GM12878 (cell line): ENCODE measurements at regions not wholly inside any gene's neighbourhood (a gene's known extent, or its start where the extent isn't known, plus 50 kb on each side); places are given as distances from the start of the nearest gene placed in this dataset.

Source experiments
- ATAC-seq: fragments of 200-7000 bp; cut with Tn5 transposase; 3 replicates; pipeline ENCODE4 v1.9.1; 2020; ENCODE audit warnings: mild to moderate bottlenecking, moderate library complexity
- BruUV-seq: library from RNA; stranded (reverse); fragments of 400-500 nt; replicated peaks from 2 replicates; lab custom pipeline; 2021; lab: Mats Ljungman, UMichigan
- CTCF ChIA-PET: fragments of 300-600 bp; sonication (Branson Sonifier 250); formaldehyde crosslinking; extraction: SDS; loops from one replicate; lab custom pipeline; 2021; ENCODE audit warnings: inconsistent platforms; lab: Yijun Ruan, JAX
- POLR2A ChIA-PET: fragments of 350-600 bp; formaldehyde crosslinking; extraction: SDS; loops from one replicate; lab custom pipeline; 2021; ENCODE audit warnings: inconsistent platforms; lab: Charles Lee
- RAD21 ChIA-PET: fragments of 300-600 bp; sonication (Branson Sonifier 250); formaldehyde crosslinking; loops from one replicate; lab custom pipeline; 2023; ENCODE audit warnings: antibody characterized with exemption; ENCODE audit not compliant: unreplicated experiment; lab: Charles Lee
- SMC1A ChIA-PET: fragments of 300-600 bp; sonication (Branson Sonifier 250); formaldehyde crosslinking; loops from one replicate; lab custom pipeline; 2023; ENCODE audit not compliant: unreplicated experiment, uncharacterized antibody; lab: Charles Lee
- DNase-seq: peaks from one replicate; pipeline ENCODE4 v3.0.0-alpha.2; 2011; ENCODE audit warnings: low read depth, low spot score
- FAIRE-seq: peaks from 3 replicates; lab custom pipeline; 2011; peaks lifted over from hg19 to GRCh38; lab: Jason Lieb, UNC
- H2AFZ ChIP-seq: 2 replicates; pipeline ENCODE4 v1.6.0; 2011; ENCODE audit warnings: low read depth, low read length, control low read depth; ENCODE audit not compliant: control insufficient read depth
- H3K27ac ChIP-seq: 2 replicates; pipeline ENCODE4 v1.5.1; 2011; ENCODE audit warnings: control low read depth; ENCODE audit not compliant: control insufficient read depth, insufficient read depth
- H3K27me3 ChIP-seq, 2 experiments: replicated peaks in 1 of 2; 2 replicates each; pipeline versions ENCODE4 v1.6.0 to v1.6.1; 2011; ENCODE audit warnings: low read length in 1 of 2; ENCODE audit not compliant: control insufficient read depth in 2 of 2, insufficient read depth in 2 of 2
- H3K36me3 ChIP-seq, 2 experiments: 2 replicates each; pipeline ENCODE4 v1.5.1; 2011; ENCODE audit warnings: low read length in 1 of 2; ENCODE audit not compliant: control insufficient read depth in 2 of 2, insufficient read depth in 2 of 2
- H3K4me1 ChIP-seq: 2 replicates; pipeline ENCODE4 v1.6.1; 2011; ENCODE audit warnings: mild to moderate bottlenecking, low read length, moderate library complexity, mixed read lengths; ENCODE audit not compliant: control insufficient read depth, insufficient read depth
- H3K4me2 ChIP-seq: 2 replicates; pipeline ENCODE4 v1.6.0; 2011; ENCODE audit warnings: control low read depth; ENCODE audit not compliant: control insufficient read depth, insufficient read depth
- H3K4me3 ChIP-seq: fragments of 200-600 bp; sonication (generic); 2 replicates; pipeline ENCODE4 v1.5.1; 2016
- H3K79me2 ChIP-seq: 2 replicates; pipeline ENCODE4 v1.6.0; 2011; ENCODE audit warnings: low read length; ENCODE audit not compliant: control insufficient read depth, insufficient read depth
- H3K9ac ChIP-seq: 2 replicates; pipeline ENCODE4 v1.8.0; 2011; ENCODE audit warnings: low read length, control low read depth, mixed read lengths; ENCODE audit not compliant: control insufficient read depth, insufficient read depth
- H3K9me3 ChIP-seq: replicated peaks from 3 replicates; pipeline ENCODE4 v1.5.1; 2011; ENCODE audit warnings: mild to moderate bottlenecking, low read length; ENCODE audit not compliant: control insufficient read depth, insufficient read depth
- H4K20me1 ChIP-seq: 2 replicates; pipeline ENCODE4 v1.6.0; 2011; ENCODE audit not compliant: control insufficient read depth, insufficient read depth
- BMI1 ChIP-seq: fragments of 450-650 bp; IDR thresholded peaks from 2 replicates; pipeline ENCODE4 v1.6.1; 2016; ENCODE audit warnings: mild to moderate bottlenecking, moderate library complexity, borderline replicate concordance
- CTCF ChIP-seq, 3 experiments: IDR thresholded peaks in 2 of 3; conservative IDR thresholded peaks in 1 of 3; 2 replicates each; pipeline ENCODE4 v1.5.1; 2011; ENCODE audit warnings: low read depth in 3 of 3, low read length in 3 of 3, mild to moderate bottlenecking in 3 of 3, control low read depth in 2 of 3, moderate library complexity in 2 of 3, inconsistent platforms in 1 of 3, mixed read lengths in 1 of 3; ENCODE audit not compliant: control insufficient read depth in 2 of 3, insufficient read depth in 1 of 3; ENCODE audit errors: extremely low read depth in 1 of 3
- EGR1 ChIP-seq, 2 experiments: IDR thresholded peaks; 1 replicate in 1 of 2; 2 replicates in 1 of 2; pipeline ENCODE4 v1.6.1; 2011 to 2012; ENCODE audit warnings: low read depth in 2 of 2, low read length in 2 of 2, borderline replicate concordance in 1 of 2, mild to moderate bottlenecking in 1 of 2, moderate library complexity in 1 of 2
- FOXK2 ChIP-seq: fragments of 450-650 bp; IDR thresholded peaks from 2 replicates; pipeline ENCODE4 v1.6.1; 2017; ENCODE audit warnings: mild to moderate bottlenecking, moderate library complexity
- LARP7 ChIP-seq: fragments of 450-650 bp; IDR thresholded peaks from 2 replicates; pipeline ENCODE4 v1.6.1; 2017; ENCODE audit warnings: mild to moderate bottlenecking
- MEF2B ChIP-seq: fragments of 450-650 bp; IDR thresholded peaks from 2 replicates; pipeline ENCODE4 v1.6.1; 2018; ENCODE audit warnings: mild to moderate bottlenecking, moderate library complexity; ENCODE audit not compliant: partially characterized antibody, poor library complexity, severe bottlenecking
- MYC ChIP-seq: IDR thresholded peaks from 2 replicates; pipeline ENCODE4 v1.6.1; 2011; ENCODE audit warnings: mild to moderate bottlenecking, low read length, moderate library complexity, inconsistent platforms; ENCODE audit not compliant: insufficient read depth, insufficient replicate concordance, insufficient read length, severe bottlenecking
- NFXL1 ChIP-seq: fragments of 450-650 bp; IDR thresholded peaks from 2 replicates; pipeline ENCODE4 v1.6.1; 2017; ENCODE audit warnings: antibody characterized with exemption, mild to moderate bottlenecking, borderline replicate concordance
- PML ChIP-seq: IDR thresholded peaks from 2 replicates; pipeline ENCODE4 v1.6.1; 2012; ENCODE audit warnings: low read length, inconsistent platforms
- RB1 ChIP-seq: fragments of 450-650 bp; formaldehyde crosslinking; IDR thresholded peaks from 2 replicates; pipeline ENCODE4 v1.6.1; 2017; ENCODE audit warnings: mild to moderate bottlenecking, borderline replicate concordance
- SMARCA5 ChIP-seq: fragments of 450-650 bp; IDR thresholded peaks from 2 replicates; pipeline ENCODE4 v1.6.1; 2017; ENCODE audit warnings: mild to moderate bottlenecking
- SREBF1 ChIP-seq: IDR thresholded peaks from 2 replicates; pipeline ENCODE4 v1.6.1; 2012; ENCODE audit warnings: mild to moderate bottlenecking, low read length
- USF1 ChIP-seq: IDR thresholded peaks from 2 replicates; pipeline ENCODE4 v1.6.1; 2011; ENCODE audit warnings: borderline replicate concordance, low read depth, mild to moderate bottlenecking, moderate library complexity, mixed read lengths, low read length; ENCODE audit not compliant: insufficient read depth; ENCODE audit errors: extremely low read length
- WRNIP1 ChIP-seq: IDR thresholded peaks from 2 replicates; pipeline ENCODE4 v1.6.1; 2011; ENCODE audit warnings: low read depth, low read length, improper control_type of control experiment, borderline replicate concordance
- ZBED1 ChIP-seq: IDR thresholded peaks from 2 replicates; pipeline ENCODE4 v1.6.1; 2016; ENCODE audit warnings: borderline replicate concordance
- ZBTB33 ChIP-seq: fragments of 450-650 bp; IDR thresholded peaks from 2 replicates; pipeline ENCODE4 v1.6.1; 2017; ENCODE audit warnings: mild to moderate bottlenecking
- WGBS: methylation state at CpG from one replicate; pipeline ENCODE4 v1.1.6; 2016; ENCODE audit warnings: low lambda C conversion rate; ENCODE audit not compliant: insufficient replicate concordance, insufficient coverage; ENCODE audit errors: missing lambda C conversion rate; 5-methylcytosine and 5-hydroxymethylcytosine counted together
- in situ Hi-C: fragments of 300-500 bp; cut with MboI; formaldehyde crosslinking; loops from 9 replicates; pipeline ENCODE4 v1.14.3; 2018; ENCODE audit warnings: mixed read lengths
- intact Hi-C: fragments of 100-400 bp; cut with micrococcal nuclease; formaldehyde crosslinking; loops from one replicate; pipeline ENCODE4 v1.14.2; 2022; ENCODE audit not compliant: unreplicated experiment

GRCh38 chr10:52645187-52645758, 127.3 kb downstream of the MBL2 start:
- no peak overlapping the region for H3K9ac ChIP-seq
- WGBS: 9% methylated on average over 4 of the region's 4 CpGs
- in situ Hi-C loops (no loop called here), intact Hi-C loops (loop anchor here (2.0 kb wide), 1 partner anchor 20 kb away; no protein-coding TSS in a partner anchor)
- ChIA-PET POLR2A (no interaction called here), SMC1A (interaction anchor here (0.8 to 4.4 kb wide), 5 partner anchors 11 to 134 kb away, joined by 3 to 41 read pairs (median 4); no protein-coding TSS in a partner anchor), RAD21 (interaction anchor here (0.6 to 3.1 kb wide), 3 partner anchors 84 to 256 kb away, joined by 4 to 18 read pairs (median 15); no protein-coding TSS in a partner anchor), CTCF (interaction anchor here (0.7 to 6.2 kb wide), 15 partner anchors 9 to 137 kb away, joined by 3 to 77 read pairs (median 8); no protein-coding TSS in a partner anchor)
- H3K4me1 ChIP-seq: no peaks in the 10 kb centered on the region
- FAIRE-seq: no peak
- no peak for ATAC-seq
- DNase-seq: no peak
- no peaks in the 10 kb centered on the region for H3K27me3 ChIP-seq
- no peak overlapping the region for H3K4me2 ChIP-seq
- no peaks in the 10 kb centered on the region for H3K79me2 ChIP-seq
- H4K20me1 ChIP-seq: no peaks in the 10 kb centered on the region
- no peak for TF ChIP-seq CTCF (IDR thresholded peaks at IDR 0.05 in 2 of 3, conservative IDR thresholded peaks at IDR 0.05 in 1 of 3; ENCODE audit: control insufficient read depth in 2 of 3, extremely low read depth in 1 of 3, insufficient read depth in 1 of 3, low read depth in 3 of 3, low read length in 3 of 3)
- TF ChIP-seq PML: no peak
- TF ChIP-seq USF1: no peak
- no peak for TF ChIP-seq SREBF1
- TF ChIP-seq SMARCA5: no peak
- TF ChIP-seq BMI1: no peak
- TF ChIP-seq LARP7: no peak
- TF ChIP-seq MYC: no peak
- no peak for TF ChIP-seq ZBTB33
- TF ChIP-seq WRNIP1: no peak
- no peak for TF ChIP-seq MEF2B
- no peak for TF ChIP-seq NFXL1
- TF ChIP-seq ZBED1: no peak
- no peak for TF ChIP-seq EGR1 (IDR thresholded peaks at IDR 0.05; ENCODE audit: borderline replicate concordance in 1 of 2, low read depth in 2 of 2, low read length in 2 of 2)
- no peak for TF ChIP-seq RB1
- no peak for TF ChIP-seq FOXK2
- no TSS peak for BruUV-seq
- no peak overlapping the region for H3K4me3 ChIP-seq
- no peak overlapping the region for H3K27ac ChIP-seq
- no peak overlapping the region for H2AFZ ChIP-seq
- no peaks in the 10 kb centered on the region for H3K9me3 ChIP-seq
- H3K36me3 ChIP-seq: no peaks in the 10 kb centered on the region
